Dermis blood vessel endothelial cell (primary cell): ENCODE measurements at regions not wholly inside any gene's neighbourhood (a gene's known extent, or its start where the extent isn't known, plus 50 kb on each side); places are given as distances from the start of the nearest gene placed in this dataset.
"Not testable (repeated sequence)": the region's sequence is repeated elsewhere in the genome, so short reads cannot be mapped to it uniquely, and the experiment has no call there.

Source experiments
- DNase-seq: peaks from one replicate; pipeline ENCODE4 v3.0.0; 2010

DNA sequence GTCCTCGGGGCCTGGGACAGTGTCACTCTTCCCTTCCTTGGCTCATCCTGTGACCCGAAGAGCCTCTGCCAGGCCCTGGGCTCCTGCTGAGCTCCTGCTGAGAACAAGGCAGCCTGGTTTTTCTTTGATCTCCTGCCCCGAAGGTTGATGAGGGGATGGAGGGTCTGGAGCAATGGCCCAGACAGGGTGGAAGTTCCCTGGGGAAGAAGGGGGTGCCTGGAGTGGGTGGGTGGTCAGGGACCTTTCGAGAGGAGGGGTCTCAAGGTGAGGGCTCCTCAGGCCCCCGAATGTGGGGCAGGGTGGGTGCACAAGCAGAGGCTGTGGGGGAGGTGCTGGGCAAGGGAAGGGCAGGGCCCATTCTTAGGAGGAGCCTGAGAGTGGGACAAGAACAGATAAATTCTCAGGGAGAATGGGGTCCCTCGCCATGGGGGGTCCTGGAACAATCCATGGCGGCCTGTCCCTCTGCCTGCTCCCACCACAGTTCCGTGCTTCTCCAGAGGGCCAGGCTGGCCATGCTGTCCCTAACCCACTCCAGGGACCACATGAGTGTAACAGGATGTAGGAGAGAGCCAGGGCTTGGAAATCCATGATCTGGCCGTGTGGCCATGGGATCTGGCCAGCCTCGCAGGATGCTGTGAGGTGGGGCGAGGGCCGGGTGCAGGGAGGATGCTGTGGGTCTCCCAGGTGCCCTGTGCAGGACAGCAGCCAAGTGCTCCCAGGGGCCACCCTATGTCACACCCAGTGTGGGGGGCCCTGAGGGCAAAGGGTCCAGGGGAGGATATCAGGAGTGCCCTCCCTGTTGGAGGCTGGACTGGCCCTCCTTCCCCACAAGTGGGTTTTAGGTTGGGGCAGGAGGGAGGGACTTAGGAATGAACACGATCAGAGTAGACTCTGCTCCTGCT is 128.5 kb upstream of the LPCAT1 start:
- DNase-seq: no peak

DNA sequence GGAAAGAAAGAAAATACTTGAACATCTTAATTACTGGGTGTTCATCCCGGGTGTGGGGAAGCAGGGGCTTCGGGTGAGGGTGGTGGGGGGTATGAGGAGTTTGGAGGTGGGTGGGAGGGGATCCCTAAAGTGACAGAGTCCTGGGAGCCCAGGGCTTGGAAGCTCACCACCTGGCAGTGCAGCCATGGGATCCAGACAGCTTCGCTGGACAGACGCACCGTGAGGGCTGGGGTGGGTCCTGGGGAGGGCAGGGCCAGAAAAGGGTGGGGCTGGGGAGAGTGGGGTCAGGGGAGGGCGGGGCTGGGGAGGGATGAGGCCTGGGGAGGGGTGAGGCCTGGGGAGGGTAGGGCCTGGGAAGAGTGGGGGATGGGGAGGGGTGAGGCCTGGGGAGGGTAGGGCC is 127.5 kb upstream of the LPCAT1 start:
- no peak for DNase-seq

DNA sequence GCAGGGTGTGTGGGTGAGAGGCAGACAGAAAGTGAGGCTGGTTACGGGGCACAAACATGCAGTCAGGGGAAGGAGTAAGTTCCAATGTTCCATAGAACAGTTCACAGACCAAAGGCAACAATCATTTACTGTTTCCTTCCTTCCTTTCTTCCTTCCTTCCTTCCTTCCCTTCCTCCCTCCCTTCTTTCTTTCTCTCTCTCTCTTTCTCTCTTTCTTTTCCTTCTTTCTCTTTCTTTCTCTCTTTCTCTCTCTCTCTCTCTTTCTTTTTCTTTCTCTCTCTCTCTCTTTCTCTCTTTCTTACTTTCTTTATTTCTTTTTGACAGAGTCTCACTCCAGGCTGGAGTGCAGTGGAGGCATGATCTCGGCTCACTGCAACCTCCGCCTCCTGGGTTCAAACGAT is 125.8 kb upstream of the LPCAT1 start:
- no peak for DNase-seq

DNA sequence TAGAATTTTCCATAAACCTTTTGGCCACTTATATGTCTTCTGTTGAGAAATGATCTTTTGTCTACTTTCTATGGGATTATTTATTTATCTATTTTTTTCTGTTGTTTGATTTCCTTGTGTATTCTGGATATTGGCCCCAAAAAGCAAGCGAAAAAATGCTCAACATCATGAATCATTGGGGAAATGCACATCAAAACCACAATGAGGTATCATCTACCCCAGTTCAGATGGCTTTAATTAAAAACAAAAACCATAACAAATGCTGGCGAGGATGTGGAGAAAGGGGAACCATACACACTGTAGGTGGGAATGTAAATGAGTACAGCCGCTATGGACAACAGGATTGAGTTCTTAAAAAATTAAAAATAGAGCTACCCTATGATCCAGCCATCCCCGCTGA is 125.0 kb upstream of the LPCAT1 start:
- DNase-seq: no peak

DNA sequence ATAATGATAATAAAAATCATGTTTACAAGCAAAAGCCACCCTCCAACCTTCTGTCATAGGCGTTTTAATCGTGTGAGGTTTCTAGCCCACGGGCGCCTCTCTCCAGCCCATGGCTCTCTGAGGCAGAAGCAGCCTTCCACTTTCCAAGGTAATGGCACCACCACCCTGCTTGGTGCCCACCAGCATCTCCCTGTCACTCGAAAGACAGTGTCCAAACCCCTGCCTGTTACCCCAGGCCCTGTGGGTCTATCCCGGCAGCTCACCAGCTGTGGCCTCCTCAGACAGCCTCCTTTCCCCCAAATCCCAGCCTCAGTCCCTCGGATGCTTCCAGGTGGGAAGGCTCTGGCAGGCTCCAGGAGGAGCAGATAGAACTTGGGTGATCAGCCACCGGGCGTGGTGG is 123.8 kb upstream of the LPCAT1 start:
- no peak for DNase-seq

DNA sequence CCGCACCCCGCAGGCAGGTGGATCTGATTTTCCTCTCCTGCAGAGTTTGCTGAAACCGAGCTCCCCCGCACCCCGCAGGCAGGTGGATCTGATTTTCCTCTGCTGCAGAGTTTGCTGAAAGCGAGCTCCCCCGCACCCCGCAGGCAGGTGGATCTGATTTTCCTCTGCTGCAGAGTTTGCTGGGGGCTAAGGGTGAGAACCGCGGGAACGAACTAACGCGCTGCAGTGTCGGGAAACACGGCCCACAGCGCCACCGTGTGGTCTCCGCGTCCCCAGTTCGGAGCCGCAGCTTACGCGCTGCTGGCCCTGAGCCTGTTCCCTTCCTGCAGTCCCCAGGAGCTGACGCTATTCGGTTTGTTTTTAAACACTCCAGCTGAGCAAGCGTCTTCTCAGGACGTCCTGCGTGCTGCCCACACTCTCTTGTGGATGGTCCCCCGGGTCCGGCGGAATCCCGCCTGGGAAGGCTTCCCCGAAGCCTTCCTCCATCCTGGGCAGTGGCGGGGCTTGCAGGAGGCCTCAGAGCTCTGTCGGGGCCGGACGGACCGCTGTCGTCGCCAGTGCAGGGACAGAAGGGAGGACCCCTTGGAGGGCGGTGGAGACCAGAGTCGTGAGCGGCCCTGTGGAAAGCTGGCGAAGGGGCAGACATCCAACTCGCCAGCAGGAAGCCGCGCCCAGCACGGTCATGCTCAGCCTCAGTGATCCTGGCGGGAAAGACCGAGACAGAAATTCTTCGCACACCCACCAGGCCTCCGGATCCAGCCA is 121.2 kb upstream of the LPCAT1 start:
- DNase-seq: peak; percentile 93

DNA sequence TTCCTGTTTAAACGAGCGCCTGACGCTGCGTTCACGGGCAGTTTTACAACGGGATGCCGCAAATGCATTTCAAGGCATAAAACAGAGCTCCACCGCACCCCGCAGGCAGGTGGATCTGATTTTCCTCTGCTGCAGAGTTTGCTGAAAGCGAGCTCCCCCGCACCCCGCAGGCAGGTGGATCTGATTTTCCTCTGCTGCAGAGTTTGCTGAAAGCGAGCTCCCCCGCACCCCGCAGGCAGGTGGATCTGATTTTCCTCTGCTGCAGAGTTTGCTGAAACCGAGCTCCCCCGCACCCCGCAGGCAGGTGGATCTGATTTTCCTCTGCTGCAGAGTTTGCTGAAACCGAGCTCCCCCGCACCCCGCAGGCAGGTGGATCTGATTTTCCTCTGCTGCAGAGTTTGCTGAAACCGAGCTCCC is 120.6 kb upstream of the LPCAT1 start:
- not testable (repeated sequence) for DNase-seq

DNA sequence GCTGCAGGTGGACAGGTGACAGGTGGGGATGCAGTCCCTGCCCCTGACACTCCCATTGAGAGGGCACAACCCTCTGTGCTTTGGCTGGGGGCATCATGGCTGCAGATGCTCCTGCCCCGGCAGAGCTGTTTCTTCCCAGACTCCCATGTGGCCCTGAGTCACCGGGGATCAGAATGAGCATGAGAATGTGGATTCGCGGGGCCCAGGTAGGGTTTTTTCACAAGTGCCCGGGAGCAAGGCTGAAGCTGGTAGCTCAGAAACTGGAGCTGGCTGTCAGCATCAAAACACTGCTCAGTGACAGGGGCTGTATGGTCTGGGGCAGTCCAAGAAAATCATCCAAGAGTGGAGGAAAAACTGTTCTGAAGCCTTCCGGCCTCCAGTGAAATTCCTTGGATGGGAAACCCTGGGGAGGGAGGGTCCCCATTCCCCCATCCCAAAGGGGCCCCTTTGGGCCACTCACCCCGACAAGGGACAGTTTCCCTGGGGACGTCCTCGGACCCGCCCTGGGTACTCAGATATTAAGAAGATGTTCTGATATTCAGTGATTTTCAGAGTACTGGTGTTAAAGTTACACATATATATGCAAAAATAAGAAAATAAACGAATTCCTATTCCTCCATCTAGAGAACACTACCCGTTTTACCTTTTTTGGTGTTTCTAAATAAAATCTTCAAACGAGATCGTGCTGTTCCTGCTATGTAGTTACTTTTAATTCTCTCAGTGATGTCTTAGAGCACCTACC is 120.1 kb upstream of the LPCAT1 start:
- no peak for DNase-seq

DNA sequence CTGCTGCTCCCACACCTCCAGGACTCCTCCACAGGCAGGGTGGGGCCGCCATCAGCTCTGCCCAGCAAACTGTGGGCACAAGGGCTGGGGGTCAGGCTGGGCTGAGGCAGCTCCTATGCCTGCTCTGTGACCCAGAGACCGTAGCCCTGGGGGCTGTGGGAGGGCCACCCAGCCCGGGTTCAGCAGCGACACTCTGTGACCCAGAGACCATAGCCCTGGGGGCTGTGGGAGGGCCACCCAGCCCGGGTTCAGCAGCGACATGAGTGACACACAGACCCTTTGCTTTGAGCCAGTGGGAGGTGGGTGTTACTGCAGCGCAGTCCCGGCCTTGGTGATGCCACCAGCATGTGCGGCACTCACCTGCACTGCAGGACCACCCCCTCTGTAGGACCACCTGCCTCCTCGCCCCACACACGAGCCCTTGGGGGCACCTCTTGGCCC is 118.9 kb upstream of the LPCAT1 start:
- no peak for DNase-seq

DNA sequence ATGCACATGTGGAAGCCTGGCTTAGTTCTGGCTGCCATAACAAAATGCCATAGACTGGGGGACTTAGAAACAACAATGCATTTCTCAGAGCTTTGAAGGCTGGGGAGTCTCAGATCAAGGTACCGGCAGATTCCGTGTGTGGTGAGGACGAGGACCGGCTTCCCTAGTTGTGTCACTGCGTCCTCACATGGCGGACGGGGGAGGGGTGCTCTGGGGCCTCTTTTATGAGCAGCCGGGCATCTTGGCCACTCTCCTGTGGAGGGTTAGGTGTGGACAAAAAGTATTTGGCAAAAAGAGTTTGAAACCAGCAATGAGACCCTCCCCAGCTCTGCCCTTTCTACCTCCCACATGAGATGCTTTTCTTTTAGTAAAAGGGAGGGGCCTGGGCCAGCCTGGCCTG is 118.5 kb upstream of the LPCAT1 start:
- DNase-seq: no peak

DNA sequence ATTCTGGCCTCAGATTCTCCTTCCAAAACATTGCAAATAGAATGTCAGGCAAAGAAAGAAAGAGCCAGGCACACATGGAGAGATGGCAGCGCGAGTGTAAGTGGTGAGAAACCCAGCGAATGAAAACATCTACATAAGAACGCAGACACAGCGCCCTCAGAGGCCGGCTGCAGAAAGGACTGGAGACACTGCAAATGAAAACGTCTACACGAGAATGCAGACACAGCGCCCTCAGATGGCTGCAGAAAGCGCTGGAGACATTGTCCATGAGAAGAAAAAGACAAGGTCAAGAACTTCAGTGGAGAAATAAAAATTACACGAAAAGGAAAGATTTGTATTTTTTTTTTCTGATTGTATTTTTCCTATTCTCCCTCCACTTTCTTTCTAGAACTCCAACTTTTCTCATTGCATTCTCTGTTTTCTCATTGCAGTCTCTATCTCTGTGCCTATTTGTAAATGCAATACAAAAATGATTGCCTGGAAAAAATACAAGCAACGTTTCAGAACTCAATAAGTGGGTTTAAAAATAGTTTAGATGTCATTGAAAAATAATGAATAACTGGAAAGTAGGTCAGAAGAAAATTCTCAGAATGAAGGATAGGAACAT is 117.9 kb upstream of the LPCAT1 start:
- peak; percentile 90 for DNase-seq

DNA sequence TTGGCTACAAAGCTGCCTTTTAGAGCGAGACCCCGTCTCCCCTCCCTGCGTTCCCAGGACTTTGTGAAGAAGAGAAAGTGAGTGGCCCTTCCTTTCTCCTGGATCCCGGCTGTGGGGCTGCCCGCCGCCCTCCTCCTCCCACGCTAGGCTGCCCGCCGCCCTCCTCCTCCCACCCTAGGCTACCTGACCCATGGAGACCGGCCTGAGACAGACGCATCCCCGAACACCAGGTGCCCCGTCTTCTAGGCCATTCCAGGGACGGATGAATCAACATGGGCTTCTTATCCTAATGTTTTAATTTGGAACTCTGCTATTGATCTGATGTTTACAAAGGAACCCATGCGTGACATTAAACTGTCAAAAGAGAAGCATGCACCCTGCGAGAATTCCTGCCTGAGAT is 117.3 kb upstream of the LPCAT1 start:
- DNase-seq: no peak

DNA sequence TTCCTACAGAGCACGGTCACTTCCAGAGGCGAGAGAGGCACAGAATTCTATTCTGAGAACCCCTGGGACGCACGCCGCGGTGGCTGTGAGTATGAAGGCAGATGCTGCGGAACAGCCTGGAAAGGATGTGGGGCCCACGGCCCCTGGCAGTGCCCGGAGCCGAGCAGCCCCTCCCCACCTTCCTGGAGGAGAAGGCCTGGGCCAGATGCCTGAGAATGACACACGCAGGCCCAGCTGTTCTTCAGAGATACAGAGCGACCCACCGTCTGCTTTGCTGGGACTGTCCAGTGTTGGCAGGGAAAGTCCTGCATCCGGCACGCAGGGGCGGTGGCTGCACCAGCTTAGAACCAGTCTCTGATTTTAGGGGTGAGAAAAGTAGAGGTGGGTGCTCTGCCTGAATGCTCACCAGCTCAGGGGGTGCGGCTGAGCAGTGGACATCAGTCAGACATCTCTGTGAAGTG is 116.7 kb upstream of the LPCAT1 start:
- DNase-seq: no peak

DNA sequence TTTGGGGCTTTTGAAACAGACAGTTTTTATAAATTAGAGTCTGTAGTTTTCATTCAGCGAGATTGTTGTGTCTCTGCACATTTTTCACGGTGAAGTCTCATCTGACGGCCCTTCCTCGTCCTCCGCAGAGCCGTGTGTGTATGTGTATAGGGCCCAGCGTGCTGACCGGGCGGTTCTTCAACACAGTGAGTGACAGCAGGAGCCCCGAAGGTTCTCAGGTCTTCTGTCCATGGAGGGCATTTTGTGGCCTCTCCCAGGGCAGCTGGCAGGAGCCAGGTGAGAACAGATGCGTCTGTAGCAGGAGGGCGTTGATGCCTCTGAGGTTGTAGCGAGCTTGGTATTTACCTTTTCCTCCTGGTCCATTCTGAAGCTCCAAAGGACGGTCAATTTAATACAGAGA is 116.0 kb upstream of the LPCAT1 start:
- no peak for DNase-seq

DNA sequence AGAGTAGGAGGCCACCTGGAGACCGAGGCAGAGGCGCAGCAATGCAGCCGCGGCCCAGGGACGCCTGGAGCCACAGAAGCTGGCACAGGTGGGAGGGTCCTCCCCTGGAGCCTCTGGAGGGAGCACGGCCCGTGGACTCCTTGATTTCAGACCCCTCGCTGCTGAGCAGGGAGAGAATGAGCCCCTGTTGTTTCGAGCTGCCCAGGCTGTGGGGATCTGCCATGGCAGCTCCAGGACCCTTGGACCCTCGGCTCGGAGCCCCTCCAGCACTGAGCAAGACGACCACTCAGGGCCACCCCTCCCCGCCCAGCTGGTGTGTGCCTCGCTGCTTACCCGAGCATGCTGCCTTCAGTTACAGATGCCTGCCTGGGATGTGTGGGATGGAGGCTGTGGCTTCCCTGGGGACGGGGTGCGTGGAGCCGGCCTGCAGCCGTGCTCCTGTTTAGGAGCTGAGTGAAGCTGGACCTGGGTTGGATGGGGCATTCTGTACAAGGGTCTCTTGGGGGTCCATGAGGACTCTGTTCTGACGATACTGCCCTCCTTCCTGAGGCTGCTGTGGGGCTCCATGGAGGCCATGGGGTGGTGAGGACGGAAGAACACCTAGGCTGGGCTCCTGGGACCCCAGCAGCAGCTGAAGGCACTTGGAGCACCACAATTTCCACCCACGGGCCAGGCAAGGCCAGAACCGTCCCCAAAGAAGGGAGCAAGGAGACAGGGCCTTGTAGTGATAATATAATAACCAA is 115.1 kb upstream of the LPCAT1 start:
- DNase-seq: no peak

DNA sequence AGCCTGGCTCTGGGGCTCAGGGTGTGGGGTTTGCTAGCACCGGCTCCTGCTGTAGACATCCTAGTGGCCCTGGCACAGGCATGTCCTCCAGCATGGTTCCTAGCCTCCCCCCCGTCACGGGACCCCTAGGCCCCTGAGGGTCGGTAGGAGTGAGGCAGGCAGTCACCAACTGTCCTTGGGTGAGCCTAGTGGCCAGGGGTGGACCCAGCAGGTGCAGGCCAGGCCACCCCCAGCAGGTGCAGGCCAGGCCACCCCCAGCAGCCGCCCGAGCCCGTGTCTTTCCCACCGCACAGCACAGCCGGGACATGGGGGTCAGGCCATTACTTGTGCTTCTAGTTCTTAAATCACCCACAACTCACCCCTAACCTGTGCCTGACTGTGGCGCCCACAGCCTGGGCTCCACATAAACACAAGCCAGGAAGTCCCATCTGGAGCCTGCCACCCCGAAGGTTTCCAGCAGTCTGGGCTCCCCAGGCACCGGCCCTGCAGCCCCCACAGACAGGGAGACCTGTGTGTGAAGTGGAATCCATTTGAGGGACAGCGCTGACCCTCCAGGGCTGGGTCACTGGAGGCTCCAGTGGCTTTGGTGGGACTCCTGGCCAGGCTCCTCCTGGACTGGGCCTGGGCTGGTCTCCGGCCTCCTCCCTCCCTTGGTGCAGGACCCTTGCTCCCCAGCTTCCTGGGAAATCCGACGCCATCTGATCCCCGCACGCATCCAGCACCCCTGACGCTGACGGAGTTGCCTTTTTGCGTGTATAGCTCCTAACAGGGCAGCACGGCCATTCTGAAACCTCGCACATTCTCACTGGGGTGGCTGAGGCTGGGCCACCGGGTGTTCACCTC is 114.1 kb upstream of the LPCAT1 start:
- no peak for DNase-seq

DNA sequence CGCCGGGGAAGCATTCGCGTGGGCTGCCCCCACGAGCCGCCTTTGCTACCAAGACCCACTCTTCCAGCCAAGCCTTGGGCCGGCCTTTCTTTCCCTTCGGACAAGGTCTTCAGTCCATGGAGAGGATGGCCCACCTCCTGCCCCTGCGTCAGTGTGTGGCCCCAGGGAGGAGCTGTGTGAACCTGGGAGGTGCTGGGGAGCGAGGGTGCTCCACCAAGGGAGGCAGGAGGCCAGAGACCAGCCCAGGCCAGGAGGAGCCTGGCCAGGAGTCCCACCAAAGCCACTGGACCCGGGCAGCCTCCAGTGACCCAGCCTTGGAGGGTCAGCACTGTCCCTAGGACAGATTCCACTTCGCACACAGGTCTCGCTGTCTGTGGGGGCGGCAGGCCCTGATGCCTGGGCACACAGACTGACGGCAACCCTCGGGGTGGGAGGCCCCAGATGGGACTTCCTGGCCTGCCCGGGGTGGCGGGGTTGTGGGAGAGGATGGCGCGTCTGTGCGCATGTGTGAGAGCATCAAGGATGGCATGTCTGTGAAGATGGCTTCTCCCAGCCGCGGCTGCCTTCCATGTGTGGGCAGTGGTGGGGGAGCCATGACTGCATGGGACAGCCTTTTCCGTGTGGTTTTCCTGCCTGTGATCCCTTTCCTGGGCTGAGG is 113.3 kb upstream of the LPCAT1 start:
- DNase-seq: no peak

DNA sequence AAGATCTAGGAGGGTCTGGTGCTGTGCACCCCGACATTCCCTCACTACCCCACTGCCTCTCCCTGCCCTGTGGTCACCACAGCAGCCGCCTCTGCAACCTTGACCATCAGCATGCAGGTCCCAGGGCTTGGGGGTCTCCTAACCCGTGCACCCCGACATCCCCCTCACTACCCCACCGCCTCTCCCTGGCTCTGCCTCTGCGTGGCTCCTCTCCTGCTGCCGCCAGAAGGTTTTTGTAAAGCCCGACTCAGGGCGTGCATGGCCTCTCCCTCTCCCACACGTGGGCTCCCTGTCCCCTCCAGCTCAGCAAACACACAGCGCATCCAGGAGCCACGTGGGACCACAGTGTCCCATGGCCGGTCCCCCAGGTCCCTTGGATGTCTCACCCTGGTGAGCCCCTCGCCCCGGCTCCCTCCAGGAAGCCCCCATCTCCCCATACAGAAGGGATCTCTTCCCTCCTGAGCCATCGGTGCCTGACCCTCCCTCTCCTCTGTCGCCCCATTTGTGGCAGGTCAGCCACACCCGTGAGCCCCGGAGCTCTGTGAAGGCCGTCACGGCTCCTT is 112.5 kb upstream of the LPCAT1 start:
- DNase-seq: not testable (repeated sequence)

DNA sequence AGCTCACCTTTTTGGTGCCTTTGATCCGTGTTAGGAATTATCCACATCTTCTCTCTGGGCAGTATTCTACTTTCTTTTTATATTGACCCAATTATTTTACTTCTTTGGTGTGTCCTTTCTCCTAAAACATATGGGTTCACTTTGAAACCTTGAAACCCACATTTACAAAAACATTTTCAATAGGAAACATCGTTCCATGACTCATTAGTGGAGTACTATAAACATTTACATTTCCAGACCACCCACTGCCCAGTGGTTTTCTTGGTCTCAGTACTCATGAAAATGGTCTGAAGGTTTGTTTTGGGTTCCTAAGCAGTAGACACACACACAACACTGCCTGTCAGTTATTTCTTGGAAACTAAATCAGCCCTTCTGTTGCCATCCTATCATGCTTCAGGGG is 111.7 kb upstream of the LPCAT1 start:
- DNase-seq: not testable (repeated sequence)

DNA sequence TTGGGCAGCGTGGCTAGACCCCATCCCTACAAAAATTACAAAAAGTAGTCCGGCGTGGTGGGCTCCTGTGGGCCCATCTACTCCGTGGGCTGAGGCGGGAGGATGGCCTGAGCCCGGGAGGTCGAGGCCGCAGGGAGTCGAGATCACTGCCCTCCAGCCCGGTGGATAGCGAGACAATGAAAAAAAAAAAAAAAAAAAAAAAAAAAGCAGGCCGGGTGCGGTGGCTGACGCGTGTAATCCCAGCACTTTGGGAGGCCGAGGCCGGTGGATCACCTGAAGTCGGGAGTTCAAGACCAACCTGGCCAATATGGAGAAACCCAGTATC is 110.5 kb upstream of the LPCAT1 start:
- no peak for DNase-seq
